Stimulated activated CD4-positive, alpha-beta T cell treated with anti-CD3 and anti-CD28 coated beads, Interleukin-1b, Interleukin-23, amount 100 ng/mL, for 1 hour (primary cell): ENCODE measurements at regions not wholly inside any gene's neighbourhood (a gene's known extent, or its start where the extent isn't known, plus 50 kb on each side); places are given as distances from the start of the nearest gene placed in this dataset.
"Not testable (repeated sequence)": the region's sequence is repeated elsewhere in the genome, so short reads cannot be mapped to it uniquely, and the experiment has no call there.

Experiments used
- DNase-seq, 2 donors: peaks; one replicate each; pipeline ENCODE4 v3.0.0-alpha.2; 2020; ENCODE audit warnings: low read depth in 2 of 2

DNA sequence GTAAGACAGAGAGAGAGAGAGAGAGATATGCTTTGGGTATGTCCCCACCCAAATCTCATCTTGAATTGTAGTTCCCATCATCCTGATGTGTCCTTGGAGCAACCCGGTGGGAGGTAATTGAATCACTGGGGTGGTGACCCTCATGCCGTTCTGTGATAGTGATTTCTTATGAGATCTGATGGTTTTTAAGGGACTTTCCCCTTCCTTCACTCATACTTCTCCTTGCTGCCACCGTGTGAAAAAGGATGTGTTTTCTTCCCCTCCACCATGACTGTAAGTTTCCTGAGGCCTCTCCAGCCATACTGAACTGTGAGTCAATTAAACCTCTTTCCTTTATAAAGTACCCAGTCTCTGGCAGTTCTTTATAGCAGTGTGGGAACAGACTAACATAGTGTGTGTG is 60.3 kb downstream of the EOMES start:
- DNase-seq, result no peak

DNA sequence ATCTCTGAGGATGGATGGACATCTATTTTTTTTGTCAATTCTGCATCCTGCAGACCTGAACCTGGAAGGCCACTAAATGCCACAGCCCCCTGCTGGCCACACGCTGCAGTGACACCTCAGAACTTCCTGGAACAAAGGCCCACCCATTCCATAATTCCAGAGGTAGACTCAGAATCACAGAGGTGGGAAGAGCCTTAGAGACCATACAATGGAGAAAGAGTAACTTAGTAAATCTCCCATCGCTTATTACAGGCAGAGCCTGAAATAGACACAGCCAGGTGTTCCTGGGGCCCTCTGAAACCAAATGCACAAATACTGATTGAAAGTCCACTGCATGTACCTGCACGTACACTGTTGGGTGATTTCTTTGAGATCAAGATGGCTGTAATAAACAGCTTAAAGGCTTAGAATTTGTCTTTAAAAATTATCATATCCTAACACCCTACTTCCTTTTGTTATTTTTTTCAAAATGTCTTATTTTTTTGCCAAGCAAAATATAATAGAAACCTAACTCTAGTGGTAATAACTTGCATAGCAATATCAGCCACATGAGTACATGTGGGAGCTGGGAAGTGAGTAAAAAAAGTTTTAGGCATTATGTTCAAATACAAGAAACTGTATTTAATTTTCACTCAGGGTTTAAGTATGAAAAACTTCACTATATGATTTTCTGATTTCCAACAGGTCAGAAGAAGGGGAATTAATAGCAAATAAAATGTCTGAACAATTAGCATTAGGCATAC is 62.7 kb downstream of the EOMES start:
- DNase-seq, result peak in 1 of 2 donors; percentile 13

DNA sequence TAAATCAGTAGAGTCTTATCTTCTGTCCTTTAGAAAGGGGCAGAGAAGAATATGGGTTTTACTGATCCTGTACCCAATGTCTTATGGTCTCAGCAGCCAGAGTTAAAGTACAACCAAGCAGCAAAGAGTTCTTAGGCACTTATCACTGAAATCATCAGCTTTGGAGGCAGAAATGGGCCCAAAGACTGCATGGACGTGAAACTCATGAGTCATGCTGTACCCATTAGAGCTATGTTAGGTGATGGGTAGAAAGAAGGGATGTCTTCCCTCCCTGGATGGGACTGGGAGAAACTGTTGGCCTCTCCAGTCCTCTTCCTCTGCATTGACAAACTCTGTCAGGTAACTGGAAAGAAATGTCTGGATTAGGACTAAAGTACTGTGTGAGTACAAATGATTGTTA is 63.4 kb downstream of the EOMES start:
- no peak for DNase-seq

DNA sequence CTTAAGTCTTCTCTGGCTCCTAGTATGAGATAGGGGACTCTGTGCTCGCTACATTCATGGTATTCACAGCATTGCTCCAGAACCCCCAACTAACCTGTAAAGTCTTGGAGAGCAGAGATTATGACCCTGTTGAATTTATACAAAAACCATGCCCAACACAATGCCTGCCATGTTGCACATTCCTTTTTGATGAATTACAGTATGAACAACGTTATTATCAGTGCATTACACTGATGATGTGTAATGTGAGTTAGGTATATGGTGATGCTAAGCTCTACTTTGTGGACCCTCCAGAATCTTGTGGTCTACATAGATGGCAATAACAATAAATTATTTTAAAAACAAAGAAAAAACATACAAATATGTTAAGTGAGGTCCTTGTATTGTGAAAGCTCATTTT is 64.3 kb downstream of the EOMES start:
- DNase-seq, result no peak

DNA sequence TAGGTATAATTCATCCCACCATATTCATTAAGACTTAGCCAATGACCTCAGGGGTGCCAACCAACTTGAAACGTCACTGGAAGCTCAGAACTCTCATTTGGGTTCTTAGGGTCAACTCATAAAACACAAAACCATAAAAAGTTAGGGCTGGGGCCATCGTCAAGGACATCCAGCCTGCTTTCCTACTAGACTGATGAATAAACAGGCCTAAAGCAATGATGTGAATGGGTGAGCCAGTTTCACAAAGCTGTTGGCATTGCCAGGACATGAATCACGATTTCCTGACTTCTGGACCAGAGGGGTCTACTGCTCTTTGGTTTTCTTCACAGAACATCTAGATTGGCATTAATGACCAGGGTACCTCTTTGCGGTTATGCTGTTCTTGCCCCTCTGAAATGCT is 64.7 kb downstream of the EOMES start:
- DNase-seq, result no peak

DNA sequence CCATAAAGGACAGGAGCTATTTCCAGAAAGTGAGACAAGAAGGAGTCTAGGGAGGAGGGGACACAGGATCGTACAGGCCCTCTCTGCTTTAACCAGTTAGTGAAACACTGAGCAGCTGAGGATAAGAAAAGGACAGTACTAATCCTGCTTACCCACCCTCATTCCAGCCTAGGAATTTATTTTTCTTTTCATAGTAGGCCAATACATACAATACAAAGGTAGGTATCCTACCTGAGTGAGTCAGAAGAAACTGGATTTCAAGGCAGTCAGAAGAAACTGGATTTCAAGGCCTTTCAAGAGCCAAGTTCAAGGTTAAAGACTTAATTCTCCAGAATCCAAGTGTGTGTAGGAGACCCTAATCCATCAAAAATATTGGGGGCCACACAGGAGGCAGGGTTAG is 65.3 kb downstream of the EOMES start:
- DNase-seq, result no peak

DNA sequence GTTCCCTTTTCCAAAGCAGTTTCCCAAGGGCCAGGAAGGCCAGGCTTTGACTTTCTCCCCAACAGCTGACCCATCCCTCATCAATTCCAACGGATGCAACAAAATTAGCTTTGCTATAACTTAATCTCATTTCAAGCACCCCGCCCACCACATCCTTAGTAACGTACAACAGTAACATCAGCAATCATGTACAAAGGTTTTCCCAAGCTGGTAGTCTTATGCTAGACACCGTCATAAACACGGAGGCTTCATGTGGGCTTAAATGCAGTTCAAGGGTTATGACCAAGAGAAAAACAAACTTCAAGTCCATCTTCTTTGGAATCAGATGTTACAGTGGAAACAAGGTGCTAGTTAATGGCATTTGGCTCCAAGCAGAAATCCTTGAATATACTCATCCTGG is 66.6 kb downstream of the EOMES start:
- DNase-seq, result no peak

DNA sequence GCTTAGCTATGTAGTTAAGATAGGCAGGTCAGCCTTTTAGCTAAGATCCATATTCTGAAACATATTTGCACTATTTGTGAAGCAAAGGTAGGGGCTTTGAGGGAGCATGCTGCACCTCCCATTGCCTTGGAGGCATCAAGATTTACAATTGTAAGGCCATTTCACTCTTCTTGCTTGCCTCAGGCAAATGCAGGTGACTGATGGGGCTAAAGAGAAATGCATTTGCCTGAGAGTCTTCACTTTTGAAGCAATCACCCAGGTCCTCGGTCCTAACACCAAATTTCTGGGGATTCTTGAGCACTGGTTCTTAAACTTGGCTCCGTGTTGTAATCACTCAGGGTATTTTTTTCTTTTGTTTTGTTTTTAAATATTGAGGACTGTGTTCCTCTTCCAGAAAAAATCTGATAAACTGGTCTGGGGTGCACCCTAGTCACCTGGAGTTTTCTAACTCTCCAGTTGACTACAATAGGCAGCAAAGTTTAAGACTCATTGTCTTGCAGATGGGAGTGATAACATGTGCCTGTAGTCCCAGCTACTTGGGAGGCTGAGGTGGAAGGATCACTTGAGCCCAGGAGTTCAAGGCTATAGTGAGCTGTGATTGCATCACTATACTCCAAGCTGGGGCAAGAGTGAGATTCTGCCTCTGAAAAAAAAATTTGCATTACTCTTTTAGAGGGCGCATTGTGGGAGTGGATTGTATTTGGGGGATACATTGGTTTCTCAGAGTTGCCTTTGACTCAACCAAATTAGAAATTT is 68.1 kb downstream of the EOMES start:
- DNase-seq, result no peak

DNA sequence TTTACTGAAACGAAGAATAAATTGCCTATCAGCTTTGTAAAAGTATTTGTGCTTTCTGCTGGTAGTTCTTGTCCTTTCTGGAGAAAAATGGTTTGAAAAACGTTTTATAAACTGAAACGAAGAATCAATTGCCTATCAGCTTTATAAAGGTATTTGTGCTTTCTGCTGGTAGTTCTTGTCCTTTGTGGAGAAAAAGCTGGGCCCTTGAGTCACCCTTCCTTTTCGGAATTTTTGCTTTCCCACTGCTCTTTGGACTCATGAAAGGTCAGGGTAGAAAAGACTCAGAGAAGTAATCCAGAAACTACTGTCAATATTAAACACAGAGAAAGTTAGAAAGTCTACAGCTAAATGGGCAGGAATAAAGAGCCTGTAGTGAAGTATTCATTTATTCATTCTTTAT is 72.8 kb downstream of the EOMES start:
- DNase-seq, result no peak

DNA sequence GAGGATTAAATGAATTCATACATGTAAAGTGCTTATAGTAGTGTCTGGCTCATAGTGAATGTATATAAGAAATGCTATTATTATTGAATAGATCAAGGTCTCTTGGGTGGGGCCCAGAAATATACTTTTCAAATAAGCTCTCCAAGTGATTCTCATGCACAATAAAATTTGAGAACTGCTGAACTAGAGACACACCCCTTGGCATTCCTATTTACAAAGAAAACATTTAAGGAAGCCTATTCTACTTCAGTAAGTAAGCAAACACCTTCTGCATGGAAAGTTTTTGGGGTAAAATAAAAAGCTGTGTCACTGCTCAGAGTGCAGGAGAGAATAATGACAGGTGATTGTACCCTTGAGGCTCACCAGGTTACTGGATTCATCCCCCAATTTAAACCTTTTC is 75.2 kb downstream of the EOMES start:
- DNase-seq, result no peak

DNA sequence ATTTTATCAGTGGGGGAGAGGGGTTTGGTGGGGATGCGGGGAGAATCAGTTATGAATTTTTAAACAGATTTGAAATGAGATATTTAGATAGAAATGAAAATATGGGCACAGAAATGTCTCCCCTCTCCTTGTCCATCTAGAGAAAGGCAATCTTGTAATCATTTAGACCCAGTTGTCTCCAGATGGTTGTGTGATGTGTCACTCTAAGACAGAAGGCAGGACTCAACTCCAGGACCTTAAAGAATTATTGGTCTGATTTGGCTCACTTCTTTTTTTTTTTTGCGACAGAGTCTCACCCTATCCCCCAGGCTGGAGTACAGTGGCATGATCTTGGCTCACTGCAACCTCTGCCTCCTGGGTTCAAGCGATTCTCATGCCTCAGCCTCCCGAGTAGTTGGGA is 77.2 kb downstream of the EOMES start:
- no peak for DNase-seq

DNA sequence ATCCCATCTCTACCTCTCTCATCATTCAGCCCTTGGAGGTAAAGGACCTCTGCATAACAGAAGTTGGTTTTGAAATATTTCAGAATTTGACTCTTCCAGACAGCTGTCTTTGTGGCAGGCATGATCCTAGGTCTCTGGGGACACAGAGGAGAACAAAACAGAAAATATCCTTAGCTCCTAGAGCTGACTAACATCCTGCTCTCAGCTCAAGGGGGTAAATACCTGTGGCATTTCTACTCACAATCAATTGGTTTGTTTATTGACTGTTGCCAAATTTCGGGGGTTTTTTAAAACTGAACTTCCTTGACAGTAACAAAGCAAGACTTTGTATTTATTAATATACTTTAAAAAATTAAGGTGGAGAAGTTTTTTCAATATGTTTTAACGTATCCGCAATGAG is 78.8 kb downstream of the EOMES start:
- DNase-seq, result no peak

DNA sequence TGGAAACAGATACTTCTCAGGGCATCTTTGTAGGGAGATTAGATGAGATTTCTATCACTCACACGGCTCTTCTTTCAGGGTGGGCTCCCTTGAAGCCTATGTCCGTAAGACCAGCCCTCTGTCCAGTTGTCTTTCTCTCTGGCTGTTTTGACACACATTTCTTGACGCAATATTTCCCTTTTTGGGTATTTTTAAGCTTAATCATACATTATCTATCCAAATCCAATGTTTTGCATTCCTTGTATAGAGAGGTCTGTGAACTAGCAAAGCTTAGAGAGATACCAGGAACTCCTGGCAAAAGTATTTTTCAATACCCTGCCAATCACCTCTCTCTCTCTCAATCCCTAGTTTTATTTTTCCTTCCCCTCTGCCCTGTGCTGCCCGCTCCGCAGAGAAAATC is 79.3 kb downstream of the EOMES start:
- DNase-seq, result no peak

DNA sequence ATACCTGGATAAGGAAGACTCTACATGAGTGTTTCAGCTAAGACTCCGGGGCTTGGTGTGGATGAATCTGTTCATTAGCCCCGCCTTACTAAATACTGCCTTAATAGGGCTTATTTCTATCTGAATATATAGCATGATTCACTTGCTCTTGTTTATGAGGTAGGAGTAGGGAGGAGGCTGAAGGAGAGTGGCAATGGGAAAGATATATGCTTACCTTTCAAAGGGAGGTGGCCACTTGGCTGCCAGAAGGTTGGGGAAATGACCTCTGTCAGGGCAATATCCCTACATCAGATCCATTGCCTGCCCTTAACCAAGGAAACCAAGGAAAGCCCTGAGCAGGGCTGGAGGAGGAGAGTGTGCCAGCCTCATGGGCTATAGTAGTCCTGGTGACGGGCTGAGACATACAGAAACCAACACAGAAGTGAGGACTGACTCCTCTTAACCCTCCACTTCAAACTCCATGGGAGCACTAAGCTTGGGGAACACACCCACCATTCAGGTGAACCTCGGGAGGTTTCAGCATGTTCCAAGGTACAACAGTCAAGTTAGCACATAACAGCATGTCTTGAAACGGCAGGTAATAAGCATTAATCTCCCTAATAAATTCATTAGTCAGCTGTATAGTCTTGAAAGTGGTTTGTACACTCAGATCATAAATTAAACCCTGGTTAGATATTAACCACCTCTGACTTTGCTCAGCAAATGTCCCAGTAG is 80.1 kb downstream of the EOMES start:
- no peak for DNase-seq

DNA sequence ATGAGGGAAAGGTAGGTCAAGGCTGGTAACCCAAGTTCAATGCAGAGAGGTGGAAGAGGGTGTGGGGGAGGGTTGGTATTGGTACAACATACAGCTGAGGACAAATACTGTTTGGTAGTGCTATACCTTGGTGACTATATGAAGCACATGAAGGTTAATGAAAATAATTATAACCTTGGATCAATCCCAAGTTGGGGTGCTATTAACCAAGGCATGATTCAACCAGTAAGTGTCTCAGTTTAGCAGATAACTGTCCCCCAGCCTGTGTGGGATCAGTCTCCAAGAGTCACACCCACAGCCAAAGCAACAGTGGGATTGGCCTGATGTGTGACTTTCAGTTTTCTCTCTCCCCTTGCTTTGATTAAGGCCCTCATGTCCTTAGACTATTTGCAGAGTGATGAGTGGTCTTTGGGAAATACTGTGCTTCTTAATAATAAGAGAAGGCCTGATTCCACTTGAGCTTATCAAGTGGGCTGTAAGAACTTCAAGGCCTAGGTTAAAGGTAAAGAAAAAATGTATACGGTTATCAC is 80.8 kb downstream of the EOMES start:
- DNase-seq, result no peak

DNA sequence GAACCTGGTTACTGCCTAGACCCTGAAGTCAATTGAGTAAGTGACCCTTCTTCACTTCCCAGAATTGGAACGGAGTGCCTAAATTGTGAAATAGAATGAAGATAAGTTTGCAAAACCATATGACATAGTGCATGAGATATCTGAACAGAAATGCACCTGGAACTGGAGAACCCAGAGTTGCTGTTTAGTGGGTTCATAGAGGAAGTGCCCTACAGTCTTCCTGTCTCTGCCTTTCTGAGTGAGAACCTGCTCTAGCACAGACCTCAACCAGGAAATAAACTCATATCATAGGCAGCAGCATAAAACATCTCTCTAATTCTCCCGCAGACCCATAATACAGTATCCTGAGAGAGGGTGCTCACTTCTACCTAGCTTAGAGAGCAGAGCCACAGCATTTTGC is 82.9 kb downstream of the EOMES start:
- no peak for DNase-seq

DNA sequence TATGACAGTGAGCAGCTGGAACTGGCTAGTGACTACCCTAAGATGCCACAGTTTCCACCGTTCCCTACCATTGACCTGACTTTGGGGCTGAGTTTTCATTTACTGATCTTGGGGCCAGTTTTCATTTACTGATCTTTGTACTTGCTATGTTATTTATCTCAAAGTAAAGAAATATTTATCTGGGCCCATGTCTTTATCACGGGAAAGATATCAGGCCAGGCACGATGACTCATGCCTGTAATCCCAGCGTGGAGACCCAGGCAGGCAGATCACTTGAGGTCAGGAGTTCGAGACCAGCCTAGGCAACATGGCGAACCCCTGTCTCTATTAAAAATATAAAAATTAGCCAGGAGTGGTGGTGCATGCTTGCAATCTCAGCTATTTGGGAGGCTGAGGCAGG is 83.5 kb downstream of the EOMES start:
- no peak for DNase-seq

DNA sequence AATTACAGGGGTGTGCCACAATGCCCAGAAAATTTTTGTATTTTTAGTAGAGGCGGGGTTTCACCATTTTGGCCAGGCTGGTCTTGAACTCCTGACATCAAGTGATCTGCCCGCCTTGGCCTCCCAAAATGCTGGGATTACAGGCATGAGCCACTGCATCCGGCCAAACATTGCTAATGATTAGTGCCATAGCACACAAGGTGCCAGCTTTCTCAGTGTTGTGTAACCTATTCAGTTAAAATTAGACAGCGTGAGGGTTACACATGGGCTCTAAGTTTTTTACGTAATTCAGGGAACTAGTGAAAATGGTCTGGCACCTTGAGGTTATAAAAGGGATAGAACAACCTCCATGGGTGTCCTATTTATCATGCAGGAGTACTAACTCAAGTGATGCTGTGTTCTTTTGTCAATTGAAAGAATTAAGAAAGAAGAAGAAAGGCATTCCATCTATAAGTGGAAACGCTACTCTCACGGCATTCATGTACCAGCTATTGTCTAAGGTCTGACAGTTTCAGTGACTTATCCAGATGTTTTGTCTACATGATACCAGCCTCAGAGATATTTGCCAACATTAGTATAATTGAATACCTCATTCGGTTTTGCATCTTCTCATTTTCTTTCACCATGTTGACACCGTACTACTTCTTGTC is 84.7 kb downstream of the EOMES start:
- DNase-seq, result no peak

DNA sequence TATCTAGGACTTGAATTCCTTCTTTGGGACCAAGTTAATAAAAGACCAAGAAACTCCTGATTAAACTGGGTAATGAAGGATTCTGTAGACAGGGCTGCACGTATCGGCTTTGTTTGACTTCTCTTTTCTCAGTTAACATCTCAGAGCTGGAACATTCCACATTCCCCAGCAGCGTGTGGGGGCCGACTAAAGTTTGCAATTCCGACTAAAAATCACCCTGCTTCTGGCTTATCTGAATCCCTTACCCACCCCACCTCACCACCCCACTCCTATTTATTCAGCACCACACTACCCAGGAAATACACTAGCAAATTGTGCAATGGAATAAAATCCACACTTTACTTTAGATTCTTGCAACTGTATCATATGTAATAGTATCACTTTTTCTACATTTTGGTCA is 87.1 kb downstream of the EOMES start:
- DNase-seq, result not testable (repeated sequence)

DNA sequence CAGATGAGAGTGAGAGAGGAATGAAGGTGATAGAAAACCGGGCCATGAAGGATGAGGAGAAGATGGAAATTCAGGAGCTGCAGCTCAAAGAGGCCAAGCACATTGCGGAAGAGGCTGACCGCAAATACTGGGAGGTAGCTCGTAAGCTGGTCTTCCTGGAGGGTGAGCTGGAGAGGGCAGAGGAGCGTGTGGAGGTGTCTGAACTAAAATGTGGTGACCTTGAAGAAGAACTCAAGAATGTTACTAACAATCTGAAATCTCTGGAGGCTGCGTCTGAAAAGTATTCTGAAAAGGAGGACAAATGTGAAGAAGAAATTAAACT is 88.9 kb downstream of the EOMES start:
- DNase-seq, result no peak

DNA sequence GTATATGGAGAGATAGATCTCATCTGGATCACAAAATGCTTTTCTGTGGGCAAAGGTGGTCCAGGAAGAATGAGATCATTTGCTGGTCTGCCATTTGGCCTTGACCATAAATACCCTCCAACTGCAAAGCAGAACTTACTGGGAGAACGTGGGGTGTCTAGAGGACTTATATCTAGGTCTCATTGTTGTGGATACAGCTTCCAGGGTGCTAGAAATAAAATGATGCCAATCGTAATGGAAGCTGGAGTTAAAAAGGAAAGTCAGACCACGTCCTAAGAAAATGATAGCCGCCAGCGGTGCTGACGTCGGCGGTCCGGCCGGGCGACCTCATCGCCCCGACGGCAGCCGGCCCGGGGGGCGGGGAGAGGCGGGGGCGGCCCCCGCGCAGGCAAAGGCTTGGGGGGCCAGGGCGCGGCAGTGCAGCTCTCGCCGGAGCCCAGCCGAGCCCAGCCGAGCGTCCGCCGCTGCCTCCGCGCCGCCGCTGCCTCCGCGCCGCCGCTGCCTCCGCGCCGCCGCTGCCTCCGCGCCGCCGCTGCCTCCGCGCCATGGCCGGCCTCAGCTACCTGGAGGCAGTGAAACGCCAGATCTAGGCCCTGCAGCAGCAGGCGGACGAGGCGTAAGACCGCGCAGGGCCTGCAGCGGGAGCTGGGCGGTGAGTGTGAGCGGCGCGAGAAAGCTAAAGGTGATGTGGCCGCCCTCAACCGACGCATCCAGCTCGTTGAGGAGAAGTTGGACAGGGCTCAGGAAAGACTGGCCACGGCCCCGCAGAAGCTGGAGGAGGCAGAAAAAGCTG is 89.5 kb downstream of the EOMES start:
- peak; percentile 6 to 8 for DNase-seq

DNA sequence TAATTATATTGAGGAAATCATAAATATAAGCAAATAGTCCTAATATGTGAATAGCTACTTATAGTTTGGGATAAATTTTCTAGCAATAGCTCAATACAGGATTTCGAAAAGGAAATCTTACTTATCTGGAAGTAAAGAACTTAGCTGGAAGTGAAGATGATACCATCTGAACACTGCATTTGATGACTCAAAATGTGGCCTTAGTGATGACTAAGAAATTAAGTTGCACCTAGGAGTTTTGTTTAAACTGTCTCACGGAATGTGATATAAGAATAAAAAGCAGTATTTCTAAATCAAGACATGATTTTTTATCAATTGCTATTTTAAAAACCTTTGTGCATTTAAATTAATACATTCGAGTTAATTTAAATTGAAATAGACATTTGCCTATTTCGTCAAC is 91.2 kb downstream of the EOMES start:
- no peak for DNase-seq
